GM19468 (cell line): ENCODE measurements at regions not wholly inside any gene's neighbourhood (a gene's known extent, or its start where the extent isn't known, plus 50 kb on each side); places are given as distances from the start of the nearest gene placed in this dataset.
"Not testable (repeated sequence)": the region's sequence is repeated elsewhere in the genome, so short reads cannot be mapped to it uniquely, and the experiment has no call there.

ENCODE experiments used
- ATAC-seq: cut with Tn5 transposase; IDR thresholded peaks from one replicate; pipeline ENCODE4 v1.9.1; 2021; ENCODE audit warnings: mild to moderate bottlenecking, moderate library complexity, moderate number of reproducible peaks; ENCODE audit not compliant: unreplicated experiment; ENCODE audit errors: extremely low read depth

DNA sequence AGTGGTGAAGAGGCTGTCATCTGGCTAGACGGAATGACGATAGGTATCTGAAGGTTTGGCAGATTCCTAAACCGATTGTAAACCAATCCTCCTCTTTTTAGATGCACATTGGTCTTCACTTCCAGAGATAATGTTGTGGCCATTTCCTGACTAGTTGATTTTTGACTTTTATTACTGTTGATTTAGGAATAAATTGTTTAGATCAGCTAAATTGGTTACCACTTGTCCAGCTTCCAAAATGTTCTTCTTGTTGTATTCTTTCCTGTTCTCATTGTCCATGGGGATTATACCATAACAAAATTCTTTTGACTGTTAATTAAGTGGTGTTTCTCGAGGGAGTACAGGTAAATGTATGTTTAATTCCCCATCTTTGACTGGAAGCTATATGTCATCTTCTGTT is 119.7 kb downstream of the MACROH2A1 start:
- no peak for ATAC-seq

DNA sequence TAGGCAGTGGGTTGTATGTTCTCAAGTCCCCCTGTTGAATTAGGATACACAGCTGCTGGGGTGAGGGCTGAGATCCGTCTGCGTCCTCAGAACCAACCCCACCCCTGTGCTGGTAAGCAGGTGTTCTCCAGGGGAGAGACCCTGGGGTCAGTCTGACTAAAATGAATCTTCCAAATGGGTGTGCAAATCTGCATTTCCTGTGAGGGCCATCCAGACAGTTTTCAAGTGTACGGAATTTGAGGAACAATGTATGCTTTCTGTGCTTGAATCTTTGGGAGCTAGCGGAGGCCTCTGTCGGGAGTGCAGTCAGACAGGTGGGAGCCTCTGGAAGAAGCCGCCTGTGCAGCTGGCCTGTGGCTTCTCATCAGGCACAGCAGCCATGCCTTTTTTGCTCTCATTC is 122.9 kb downstream of the MACROH2A1 start:
- ATAC-seq, result no peak

DNA sequence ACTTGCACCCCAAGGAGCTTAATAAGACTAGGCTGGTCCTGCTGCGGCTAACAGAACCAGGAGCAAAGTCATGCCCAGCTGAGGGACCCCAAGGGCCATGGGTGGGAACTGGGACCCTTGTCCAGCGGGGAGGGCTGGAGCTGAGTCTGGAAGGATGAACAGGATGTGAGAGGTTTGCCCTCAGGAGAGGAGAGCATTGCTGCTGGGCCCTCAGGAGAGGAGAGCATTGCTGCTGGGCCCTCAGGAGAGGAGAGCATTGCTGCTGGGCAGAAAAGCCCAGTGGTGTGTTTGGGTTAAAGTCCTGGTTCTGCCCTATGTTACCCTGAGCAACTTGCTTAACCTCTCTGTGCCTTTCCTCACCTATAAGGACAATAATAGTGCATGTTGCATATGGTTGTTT is 125.8 kb downstream of the MACROH2A1 start:
- ATAC-seq, result no peak

DNA sequence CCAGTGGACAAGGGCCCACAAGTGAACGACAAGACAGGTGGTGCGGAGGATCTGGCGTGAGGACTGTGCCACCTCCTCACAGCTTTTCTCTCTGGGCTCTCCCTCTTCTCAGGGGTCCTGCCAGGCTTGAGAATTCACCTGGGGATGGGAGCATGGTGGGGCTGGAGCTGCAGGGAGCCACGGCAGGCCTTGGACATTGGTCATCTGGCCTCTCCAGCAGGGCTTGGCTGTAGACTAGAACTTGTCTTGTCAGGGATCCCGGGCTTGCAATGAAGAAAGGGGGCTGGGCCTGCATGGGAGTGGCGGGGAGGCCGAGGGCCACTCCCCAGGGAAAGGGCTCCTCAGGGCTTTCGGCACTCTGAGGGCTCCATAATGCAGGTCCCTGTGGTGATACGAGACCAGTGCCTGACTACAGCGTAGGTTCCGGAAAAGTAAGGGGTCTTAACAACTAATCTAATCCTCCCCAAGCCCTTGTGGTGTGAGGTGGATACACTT is 126.7 kb downstream of the MACROH2A1 start:
- no peak for ATAC-seq

DNA sequence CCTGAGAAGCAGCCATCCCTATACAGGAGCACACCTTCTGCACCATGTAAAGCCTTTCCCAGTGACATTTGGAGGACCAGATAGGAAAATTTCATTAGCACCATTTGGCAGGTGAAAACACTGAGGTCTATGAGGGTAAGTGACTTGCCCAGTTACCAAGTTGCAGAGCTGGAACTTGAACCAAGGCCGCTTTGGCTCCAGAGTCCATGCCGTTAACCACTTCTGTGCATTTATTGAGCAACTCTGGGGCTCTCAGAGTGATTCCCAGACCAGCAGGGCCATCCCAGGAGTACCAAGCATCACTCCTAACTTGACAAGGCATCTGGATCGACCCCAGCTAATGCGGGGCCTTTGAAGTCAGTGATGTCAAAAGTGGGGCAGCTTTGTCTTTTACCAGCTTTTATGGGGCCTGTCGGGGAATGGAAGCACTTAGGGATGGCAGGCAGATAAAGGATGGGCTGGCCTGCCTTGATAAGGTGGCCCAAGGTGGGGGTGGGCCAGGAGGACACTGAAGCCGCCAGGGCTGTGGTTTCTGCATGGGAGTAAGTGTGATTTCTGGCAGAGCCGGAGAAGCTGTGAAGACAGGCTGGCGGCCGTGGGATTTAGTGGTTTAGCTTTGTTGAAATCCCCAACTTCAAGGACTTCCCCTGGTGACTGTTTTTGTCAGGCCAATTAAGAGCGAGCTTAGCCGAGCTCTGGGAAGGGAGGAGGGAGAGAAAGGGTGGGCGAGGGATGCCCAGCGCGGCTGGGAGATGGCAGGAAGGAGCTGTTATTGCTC is 127.3 kb downstream of the MACROH2A1 start:
- ATAC-seq, result no peak

DNA sequence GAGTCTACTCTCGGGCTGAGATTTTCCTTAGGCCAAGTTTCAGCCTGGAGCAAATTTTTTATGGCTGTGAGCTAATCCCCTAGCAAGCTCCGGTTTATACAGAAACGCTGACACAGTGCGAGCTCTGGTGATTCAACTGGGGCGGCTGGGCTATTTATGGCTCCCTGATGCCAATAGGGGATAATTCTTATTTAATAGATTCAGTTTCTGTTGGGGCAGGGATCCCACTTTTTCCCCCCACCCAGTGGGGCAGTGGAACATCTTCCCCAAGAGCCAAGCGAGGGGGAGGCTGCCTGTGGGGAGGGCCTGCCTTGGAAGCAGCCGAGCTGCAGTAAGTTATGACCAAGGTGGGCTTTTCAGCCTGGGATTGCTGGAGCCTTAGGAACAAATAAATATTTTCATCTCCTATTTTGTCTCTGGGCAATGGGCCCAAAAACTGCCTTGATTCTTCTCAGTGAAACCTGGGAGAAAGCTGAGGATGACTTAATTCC is 129.1 kb downstream of the MACROH2A1 start:
- no peak for ATAC-seq

DNA sequence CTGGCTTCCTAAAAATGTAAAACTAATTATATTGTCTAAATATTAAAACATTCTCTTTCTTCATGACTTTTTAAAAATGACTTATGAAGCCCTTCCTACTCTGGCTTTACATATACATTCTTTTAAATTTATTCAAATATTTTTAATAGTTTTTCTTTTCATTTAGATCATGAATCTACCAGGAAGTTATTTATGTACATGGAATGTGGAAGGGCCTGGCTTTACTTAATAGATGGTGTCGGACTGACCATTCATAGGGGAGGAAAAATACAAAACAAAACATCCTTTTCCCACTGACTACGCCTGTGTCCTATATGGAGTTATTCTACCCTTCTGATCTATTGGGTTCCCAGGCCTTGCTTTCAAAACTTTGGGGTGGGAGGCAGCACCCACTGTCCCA is 129.8 kb downstream of the MACROH2A1 start:
- no peak for ATAC-seq

DNA sequence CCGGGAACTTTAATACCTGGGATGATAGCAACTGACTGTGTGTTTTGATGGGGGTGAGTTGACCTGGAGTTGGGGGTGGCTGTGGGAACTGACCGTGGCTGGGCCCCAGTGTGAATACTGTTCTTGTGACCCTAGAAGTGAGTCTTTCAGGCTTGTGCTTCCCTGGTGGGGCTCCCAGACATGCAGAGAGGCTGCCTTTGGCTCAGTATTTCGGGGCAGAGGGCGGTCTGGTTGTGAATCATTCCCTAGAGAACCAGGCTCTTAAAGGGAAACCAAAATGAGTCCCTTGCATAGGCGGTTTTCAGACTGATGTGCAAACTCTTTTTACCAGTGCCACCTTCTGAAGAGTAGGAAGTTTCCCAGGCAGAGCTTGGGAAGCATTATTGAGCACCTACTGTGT is 132.1 kb downstream of the MACROH2A1 start:
- no peak for ATAC-seq

DNA sequence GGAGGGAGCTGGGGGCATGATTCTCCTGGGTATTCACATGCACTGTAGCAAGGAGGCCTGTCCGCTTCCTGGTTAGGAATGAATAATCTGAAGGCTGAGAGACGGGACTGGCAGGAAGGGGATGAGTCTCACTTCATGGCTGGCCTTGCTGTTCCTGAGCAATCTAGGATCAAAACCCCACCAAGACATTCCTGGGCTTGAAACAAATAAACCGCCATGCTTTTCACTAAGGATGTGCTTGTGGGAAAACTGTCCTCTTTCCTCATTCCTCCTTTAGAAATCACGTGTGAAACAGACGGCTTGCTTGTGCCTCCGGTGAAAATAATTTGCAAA is 132.8 kb downstream of the MACROH2A1 start:
- no peak for ATAC-seq

DNA sequence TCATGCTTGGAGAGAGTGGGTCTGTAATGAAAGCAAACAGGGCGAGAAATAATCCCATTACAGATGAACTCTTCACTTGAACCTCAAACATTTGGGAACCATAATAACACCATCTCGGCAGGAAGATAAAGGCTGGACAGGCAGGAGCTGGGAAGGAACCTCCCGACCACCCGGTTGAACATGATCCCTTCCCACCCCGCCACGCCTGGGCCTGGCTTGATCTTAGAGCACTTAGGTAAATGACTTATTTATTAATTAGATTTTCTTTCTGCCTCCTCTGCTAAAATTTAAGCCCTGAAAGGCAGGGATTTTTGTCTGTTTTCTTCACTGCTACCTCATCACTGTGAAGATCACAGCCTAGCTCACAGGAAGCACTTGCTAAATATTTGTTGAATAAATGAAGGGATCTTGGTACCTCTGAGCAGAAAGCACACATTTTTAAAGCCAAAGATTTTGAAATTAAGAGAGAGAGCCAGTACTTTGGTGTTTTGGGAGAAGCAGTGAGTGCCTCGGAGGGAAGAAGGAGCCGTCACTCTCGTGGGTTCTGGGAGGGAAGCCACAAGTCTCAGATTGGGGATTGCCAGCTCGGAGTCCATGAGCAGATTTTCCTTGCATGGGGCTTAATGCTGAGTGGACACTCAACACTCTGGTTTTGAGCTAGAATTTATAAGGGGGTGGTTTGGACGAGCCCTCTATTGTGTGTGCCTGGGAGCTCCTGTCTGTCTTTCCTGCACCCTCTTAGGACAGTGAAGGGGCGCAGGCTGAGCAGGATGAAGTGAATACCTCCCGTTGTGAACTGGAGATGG is 133.3 kb downstream of the MACROH2A1 start:
- ATAC-seq, result no peak

DNA sequence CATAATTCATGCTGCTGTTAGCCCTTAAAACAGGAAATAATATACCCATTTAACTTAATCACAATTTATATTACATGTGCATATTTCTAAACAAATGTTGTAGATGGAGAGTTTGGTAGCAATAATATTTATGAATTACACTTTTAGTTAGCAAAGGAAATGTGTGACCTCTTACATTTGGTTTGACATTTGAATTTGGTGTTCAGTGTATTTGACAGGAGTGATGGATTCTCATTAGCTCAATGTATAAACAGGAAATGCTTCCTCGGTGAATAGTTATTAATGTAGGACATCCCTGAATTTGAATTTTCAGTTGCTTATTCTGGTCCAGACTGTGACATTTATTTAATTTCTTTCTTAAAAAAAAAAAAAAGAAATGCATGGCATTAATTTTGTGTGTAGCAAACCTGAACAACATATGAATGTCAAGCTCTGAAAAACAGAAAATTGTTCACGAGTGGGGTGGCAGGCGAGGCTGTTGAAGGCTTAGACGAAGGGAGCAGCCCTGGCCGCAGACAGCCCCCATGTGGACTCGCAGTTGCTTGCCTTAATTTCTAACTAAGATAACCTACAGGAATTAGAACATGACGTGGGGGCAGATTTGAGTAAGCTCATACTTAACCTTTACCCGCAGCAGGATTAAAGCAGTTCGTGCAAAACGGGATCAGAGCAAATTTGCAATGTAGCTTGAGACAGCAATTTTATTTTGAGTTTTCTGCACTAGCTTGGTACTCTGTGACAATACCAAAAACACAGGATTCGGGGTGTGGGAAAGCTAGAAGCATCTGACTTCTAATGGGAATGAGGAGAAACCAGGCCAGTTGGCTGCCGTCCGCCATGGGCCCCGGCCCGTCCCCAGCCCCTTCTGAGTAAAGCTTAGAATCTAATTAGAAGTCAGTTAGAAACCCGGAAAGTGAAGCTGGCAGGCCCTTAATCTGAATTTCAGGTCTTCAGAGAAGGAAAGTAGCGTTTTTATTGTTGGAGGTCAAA is 134.3 kb downstream of the MACROH2A1 start:
- ATAC-seq, result no peak

DNA sequence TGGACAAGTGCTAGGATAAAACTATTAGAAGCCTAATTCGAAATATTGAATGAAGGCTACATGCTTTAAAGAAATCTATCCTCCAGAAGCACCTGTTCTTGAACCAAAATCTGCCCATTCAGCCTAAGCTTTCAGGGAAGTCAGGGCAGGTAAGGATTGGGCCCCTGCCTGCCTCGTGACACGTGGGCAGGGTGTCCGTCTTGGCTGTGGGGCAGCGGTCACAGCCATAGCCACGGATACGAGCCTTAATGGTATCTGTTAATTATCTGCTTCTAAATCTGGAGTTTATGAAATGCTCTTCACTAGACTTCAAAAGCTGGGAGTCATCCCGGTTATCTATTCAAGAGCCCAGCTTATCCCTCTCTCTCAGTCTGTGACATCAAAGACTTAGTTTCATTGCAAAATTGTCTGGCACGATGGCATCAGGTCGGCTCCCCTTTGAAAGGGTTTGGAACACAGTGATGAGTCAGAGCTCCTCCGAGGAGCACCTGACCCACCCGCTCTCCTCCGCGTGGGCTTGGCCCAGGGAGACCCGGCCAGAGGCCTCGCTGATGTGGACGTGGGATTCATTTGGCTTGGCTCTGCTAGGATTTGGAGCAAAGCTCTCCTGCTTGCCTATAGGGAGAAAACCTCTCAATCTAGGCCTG is 135.9 kb downstream of the MACROH2A1 start:
- no peak for ATAC-seq

DNA sequence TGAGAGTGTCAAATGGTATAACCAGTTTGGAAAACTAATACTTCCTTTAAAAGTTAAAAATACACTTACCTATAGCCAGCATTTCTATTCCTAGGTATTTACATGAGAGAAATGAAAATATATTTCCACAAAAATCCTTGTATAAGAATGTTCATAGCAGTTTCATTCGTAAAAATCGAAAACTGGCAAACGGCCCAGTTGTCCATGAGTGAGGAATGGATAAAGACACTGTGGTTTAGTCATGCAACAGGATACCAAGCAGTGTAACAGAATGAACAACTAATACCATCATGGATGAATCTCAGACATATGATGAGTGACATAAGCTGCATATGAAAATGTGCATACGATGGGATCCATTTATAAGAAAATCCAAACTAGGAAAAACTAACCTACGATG is 136.7 kb downstream of the MACROH2A1 start:
- ATAC-seq, result no peak

DNA sequence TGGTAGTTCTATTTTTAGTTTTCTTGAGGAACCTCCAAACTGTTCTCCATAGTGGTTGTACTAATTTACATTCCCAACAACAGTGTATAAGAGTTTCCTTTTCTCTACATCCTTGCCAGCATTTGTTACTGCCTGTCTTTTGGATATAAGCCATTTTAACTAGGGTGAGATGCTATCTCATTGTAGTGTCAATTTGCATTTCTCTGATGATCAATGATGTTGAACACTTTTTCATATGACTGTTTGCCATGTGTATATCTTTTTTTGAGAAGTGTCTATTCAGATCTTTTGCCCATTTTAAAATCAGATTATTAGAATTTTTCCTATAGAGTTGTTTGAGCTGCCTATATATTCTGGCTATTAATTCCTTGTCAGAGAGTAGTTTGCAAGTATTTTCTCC is 138.9 kb downstream of the MACROH2A1 start:
- ATAC-seq, result not testable (repeated sequence)

DNA sequence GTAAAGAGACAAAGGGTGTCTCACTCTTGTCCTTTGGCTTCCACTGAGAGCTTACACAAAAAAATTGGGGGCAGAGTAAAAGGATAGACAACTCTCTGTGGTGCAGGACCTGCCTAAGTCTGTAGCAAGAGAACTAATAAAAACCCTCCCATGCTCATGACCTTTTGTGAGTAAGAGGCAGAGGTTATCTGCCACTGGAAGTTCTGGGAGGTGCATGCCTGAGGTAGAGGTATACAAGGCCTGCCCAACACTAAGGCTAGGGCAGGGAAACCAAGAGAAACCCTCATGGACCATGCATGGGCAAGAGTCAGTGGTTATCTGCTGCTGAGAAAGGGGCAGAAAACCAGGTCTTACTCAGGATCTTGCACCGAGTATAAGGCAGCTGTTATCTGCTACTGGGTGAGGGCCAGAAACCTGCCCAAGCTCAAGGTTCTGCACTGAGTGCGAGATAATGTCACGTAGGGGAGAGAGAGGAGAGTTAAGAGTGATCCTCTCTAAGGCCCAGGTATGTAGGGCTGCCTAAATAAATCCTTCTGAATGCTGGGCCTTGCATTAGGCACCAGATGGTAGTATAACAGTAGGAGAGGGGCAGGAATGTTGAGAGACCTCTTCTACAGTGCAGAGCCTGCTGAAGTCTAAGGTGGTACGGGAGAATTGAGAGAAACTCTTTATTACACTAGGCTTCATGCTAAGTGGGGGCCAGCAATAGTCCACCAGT is 143.4 kb downstream of the MACROH2A1 start:
- ATAC-seq, result no peak

DNA sequence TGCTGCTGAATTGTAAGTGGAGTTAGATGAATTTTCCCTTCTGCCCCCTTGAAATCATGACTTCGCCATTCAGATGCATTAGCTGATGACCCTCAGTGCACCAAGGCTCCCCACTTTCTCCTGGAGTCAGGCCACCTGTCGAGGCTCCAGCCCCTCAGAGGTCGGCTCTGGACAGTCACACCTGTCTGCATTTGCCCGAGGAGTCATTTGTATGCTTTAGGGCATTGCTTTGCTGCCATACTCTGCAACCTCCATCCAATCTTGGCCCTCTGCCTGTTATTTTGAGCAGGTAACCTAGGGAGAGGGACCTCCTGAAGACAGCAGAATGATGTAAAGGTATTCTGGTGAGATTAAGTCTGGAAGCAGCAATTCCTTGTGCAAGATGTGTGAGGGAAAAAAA is 144.8 kb downstream of the MACROH2A1 start:
- ATAC-seq, result no peak

DNA sequence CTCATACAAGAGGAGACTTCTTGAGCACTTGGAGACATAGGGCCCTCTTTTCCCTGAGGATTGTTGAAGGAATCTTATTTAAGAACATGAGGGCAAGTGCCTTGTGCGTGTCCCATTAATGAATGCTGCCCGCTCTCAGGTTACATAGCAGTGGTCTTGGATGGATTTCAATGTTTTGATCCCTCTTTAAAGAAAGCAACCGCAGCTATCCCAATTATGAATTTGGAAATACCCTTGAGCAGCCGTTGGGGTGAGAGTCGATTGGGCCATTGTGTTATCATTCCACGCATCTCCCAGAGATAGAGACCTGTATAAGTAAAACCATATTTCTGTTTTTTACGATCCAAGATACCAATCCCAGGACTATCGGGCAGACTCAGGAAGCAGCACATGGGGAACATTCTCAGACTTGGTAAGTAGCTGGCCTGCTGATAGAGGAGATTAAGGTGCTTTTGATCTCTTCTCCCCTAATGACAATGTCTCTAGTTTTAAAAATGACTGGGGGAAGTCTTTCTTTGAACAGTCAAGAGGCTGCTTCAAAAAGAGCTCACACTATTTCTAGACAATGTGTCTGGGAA is 145.3 kb downstream of the MACROH2A1 start:
- ATAC-seq, result no peak

DNA sequence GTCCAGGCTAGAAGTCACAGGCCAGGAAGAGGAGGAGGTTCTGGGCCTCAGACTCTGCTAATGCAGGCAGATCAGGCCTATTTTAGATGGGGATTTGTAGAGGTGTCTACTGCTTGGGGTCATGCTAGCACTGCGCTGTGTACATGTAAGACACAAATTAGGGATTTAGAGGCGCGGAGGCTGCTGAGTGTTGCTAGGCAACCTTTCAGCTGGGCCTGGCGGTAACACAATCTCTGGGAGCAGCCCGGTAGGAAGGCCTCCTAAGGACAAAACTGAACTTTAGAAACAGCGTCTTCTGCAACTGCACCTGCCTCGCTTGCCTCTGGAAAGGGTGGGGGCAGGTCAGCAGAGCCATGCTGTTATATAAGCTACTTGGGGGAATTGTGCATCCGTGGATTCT is 147.9 kb downstream of the MACROH2A1 start:
- ATAC-seq, result no peak

DNA sequence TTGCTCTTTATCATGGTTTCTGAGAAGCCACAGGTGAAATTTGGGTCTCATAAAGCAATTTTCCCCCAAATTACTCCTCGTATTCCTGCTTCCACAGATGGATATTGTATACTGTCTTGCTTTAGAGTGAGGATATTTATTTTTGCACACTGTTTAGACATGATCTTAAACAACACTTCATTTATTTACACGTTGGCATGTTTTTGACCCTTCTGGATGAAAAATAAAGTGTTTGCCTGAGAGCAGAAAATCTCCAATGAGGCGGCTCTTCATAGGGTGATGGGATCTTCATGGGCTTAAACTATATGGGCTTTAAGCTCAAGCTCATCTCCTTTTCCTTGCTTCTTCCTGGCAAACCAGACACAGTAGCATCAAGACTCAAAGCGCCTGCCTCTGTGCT is 148.4 kb downstream of the MACROH2A1 start:
- no peak for ATAC-seq
